Uterus (tissue), 3 donors: ENCODE measurements at regions not wholly inside any gene's neighbourhood (a gene's known extent, or its start where the extent isn't known, plus 50 kb on each side); places are given as distances from the start of the nearest gene placed in this dataset.

Source experiments
- DNase-seq, 2 donors: peaks; one replicate each; pipeline ENCODE4 v3.0.0-alpha.2; 2019 to 2020
- H3K27ac ChIP-seq, 2 donors: fragments of 200-600 bp; sonication (generic); 1 replicate in 1 of 2; 2 replicates in 1 of 2; pipeline ENCODE4 v1.5.1; 2016 to 2018
- H3K27me3 ChIP-seq, 2 donors: fragments of 200-600 bp; sonication (generic); one replicate each; pipeline ENCODE4 v1.5.1; 2018 to 2019; ENCODE audit warnings: control low read depth in 1 of 2
- H3K36me3 ChIP-seq, 2 donors: fragments of 200-600 bp; sonication (generic); one replicate each; pipeline ENCODE4 v1.5.1; 2019; ENCODE audit warnings: control low read depth in 1 of 2
- H3K4me1 ChIP-seq, 2 donors: fragments of 200-600 bp; sonication (generic); one replicate each; pipeline ENCODE4 v1.5.1; 2018 to 2019; ENCODE audit warnings: control low read depth in 1 of 2
- H3K4me3 ChIP-seq, 2 donors: fragments of 200-600 bp; sonication (generic); 1 replicate in 1 of 2; 2 replicates in 1 of 2; pipeline ENCODE4 v1.5.1; 2018 to 2019; ENCODE audit warnings: mild to moderate bottlenecking in 1 of 2
- H3K9me3 ChIP-seq, 2 donors: fragments of 200-600 bp; sonication (generic); one replicate each; pipeline ENCODE4 v1.5.1; 2019; ENCODE audit warnings: control low read depth in 1 of 2
- CTCF ChIP-seq, 4 experiments: fragments of 200-600 bp in 2 of 4; fragments of 450-650 bp in 2 of 4; sonication (generic) in 2 of 4; IDR thresholded peaks; one replicate each; pipeline ENCODE4 v1.5.1; 2016 to 2019; ENCODE audit warnings: antibody characterized with exemption in 4 of 4, mild to moderate bottlenecking in 2 of 4, moderate library complexity in 1 of 4
- POLR2A ChIP-seq, 2 donors: fragments of 450-650 bp; IDR thresholded peaks; one replicate each; pipeline ENCODE4 v1.6.1; 2016; ENCODE audit warnings: antibody characterized with exemption in 2 of 2, mild to moderate bottlenecking in 1 of 2, moderate library complexity in 1 of 2
- intact Hi-C: fragments of 100-400 bp; cut with DNase I; formaldehyde crosslinking; loops from one replicate; pipeline ENCODE4 v1.15.1; 2023; ENCODE audit warnings: low total_unique reads
- donor health status: DM: yes; HTN: yes; CAD: no.

- intact Hi-C loops, result no loop called here
- no peaks in the 10 kb centered on the region for H3K27me3 ChIP-seq
- H3K36me3 ChIP-seq, result no peaks in the 10 kb centered on the region
- no peak for TF ChIP-seq POLR2A (IDR thresholded peaks at IDR 0.05)
- TF ChIP-seq CTCF (IDR thresholded peaks at IDR 0.05), result no peak
- H3K9me3 ChIP-seq, result no peaks in the 10 kb centered on the region
- no peak overlapping the region for H3K4me3 ChIP-seq
- no peak for DNase-seq
- no peaks in the 10 kb centered on the region for H3K4me1 ChIP-seq
- H3K27ac ChIP-seq, result no peak overlapping the region
Measured at GRCh38 chr5:4576908-4577307, 563.2 kb upstream of the ADAMTS16 start.

- no peaks in the 10 kb centered on the region for H3K9me3 ChIP-seq
- no peaks in the 10 kb centered on the region for H3K36me3 ChIP-seq
- H3K4me1 ChIP-seq, result no peaks in the 10 kb centered on the region
- TF ChIP-seq POLR2A (IDR thresholded peaks at IDR 0.05) (no peak), CTCF (IDR thresholded peaks at IDR 0.05) (no peak)
- intact Hi-C loops, result no loop called here
- no peak for DNase-seq
- no peak overlapping the region for H3K27ac ChIP-seq
- no peak overlapping the region for H3K4me3 ChIP-seq
- no peaks in the 10 kb centered on the region for H3K27me3 ChIP-seq
Measured at GRCh38 chr5:4579679-4580078, 560.5 kb upstream of the ADAMTS16 start.

- Histone ChIP-seq H3K27ac (no peak overlapping the region), H3K4me1 (no peaks in the 10 kb centered on the region), H3K27me3 (no peaks in the 10 kb centered on the region), H3K36me3 (no peaks in the 10 kb centered on the region), H3K9me3 (no peaks in the 10 kb centered on the region), H3K4me3 (no peak overlapping the region)
- no peak for TF ChIP-seq CTCF (IDR thresholded peaks at IDR 0.05)
- no peak for TF ChIP-seq POLR2A (IDR thresholded peaks at IDR 0.05)
- DNase-seq, result no peak
- intact Hi-C loops, result no loop called here
Measured at GRCh38 chr5:4580772-4581171, 559.4 kb upstream of the ADAMTS16 start.

DNA sequence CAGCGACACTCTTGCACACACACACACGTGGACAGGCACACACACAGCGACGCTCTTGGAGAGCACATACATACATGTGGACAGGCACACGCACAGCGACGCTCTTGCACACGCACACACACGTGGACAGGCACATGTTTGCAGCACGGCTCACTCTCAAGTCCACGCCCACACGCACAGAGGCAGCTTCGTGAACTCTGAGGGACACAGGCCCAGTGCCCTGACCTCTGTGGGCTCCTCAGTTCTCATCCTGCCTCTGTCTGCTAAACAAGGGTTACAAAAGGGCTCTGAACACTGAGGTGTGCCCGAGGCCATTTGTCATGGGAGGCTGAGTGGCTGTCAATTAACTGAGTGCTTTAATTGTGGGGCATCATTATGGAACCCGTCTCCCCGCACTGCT, 558.8 kb upstream of the ADAMTS16 start:
- DNase-seq, result no peak
- no peaks in the 10 kb centered on the region for H3K27me3 ChIP-seq
- TF ChIP-seq CTCF (IDR thresholded peaks at IDR 0.05) (no peak), POLR2A (IDR thresholded peaks at IDR 0.05) (no peak)
- H3K36me3 ChIP-seq, result no peaks in the 10 kb centered on the region
- no peak overlapping the region for H3K27ac ChIP-seq
- no peak overlapping the region for H3K4me3 ChIP-seq
- H3K4me1 ChIP-seq, result no peaks in the 10 kb centered on the region
- H3K9me3 ChIP-seq, result no peaks in the 10 kb centered on the region
- intact Hi-C loops, result no loop called here

DNA sequence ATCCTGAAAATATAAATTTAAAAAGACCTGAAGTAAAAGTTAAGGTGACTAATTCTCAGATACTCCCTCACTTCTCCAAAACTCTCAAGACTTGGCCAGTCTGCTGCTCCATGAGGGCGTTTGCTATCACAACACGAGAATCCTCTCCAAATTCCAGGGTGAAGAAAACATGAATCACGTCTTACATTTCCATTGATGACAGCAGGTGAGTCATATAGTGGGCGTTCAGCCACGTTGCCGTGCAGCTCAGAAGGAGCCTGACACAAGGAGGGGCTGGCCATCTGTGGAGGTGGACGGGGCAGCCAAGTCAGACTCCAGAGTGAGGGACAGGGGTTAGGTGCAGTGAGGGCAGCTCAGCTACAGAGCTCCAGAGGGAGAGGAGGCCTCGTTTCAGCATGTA, 555.1 kb upstream of the ADAMTS16 start:
- no peaks in the 10 kb centered on the region for H3K27me3 ChIP-seq
- TF ChIP-seq CTCF (IDR thresholded peaks at IDR 0.05), result no peak
- TF ChIP-seq POLR2A (IDR thresholded peaks at IDR 0.05), result no peak
- H3K4me1 ChIP-seq, result no peaks in the 10 kb centered on the region
- intact Hi-C loops, result no loop called here
- no peak for DNase-seq
- no peaks in the 10 kb centered on the region for H3K36me3 ChIP-seq
- no peaks in the 10 kb centered on the region for H3K9me3 ChIP-seq
- H3K4me3 ChIP-seq, result no peak overlapping the region
- H3K27ac ChIP-seq, result no peak overlapping the region
